ENCODE measurements at regions not wholly inside any gene's neighbourhood (a gene's known extent, or its start where the extent isn't known, plus 50 kb on each side); places are given as distances from the start of the nearest gene placed in this dataset.

DNA sequence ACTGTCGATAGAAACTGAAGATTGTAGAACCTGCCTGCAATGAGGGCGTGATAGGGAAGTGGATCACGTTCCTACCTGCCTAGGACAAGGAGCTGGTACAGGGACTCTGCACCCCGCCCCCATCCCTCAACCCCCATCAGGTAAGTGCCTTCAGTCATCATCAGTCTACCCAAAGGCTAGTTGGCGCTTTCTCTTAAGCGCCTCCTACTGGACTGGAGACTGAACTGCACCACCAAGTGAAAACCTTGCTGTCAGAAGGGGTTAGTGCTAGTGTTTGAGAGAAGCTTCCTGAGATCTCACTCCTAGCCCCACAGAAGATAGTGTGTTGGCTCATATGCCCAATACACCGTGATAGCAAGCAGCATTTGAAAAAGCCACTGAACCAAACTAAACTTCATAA, 706.5 kb upstream of the MAN1A1 start:
- Histone ChIP-seq H2BK120ac (ENCODE audit: low read depth, low read length) (no peak overlapping the region), H3K9ac (ENCODE audit: low read depth, low read length) (no peak overlapping the region), H3K36me3 (ENCODE audit: control insufficient read depth, insufficient read depth, low read length) (no peaks in the 10 kb centered on the region), H3K9me1 (ENCODE audit: insufficient read depth, low read length) (no peaks in the 10 kb centered on the region), H3K14ac (replicated peaks; ENCODE audit: low read depth, low read length) (no peak overlapping the region), H3K4ac (ENCODE audit: low read depth, low read length) (no peak overlapping the region), H3K56ac (ENCODE audit: extremely low read depth, insufficient read depth, low read length) (no peak overlapping the region), H4K8ac (ENCODE audit: low read depth in 2 of 2, low read length in 2 of 2) (no peak overlapping the region), H3K9me3 (ENCODE audit: control insufficient read depth, insufficient read depth, low read length) (peaks cover 8% of the 10 kb centered on the region; the same call in 1 of the 2 replicates), H4K91ac (ENCODE audit: insufficient read depth, low read depth, low read length) (no peak overlapping the region), H3K79me1 (ENCODE audit: low read depth in 1 of 2, low read length in 2 of 2) (no peaks in the 10 kb centered on the region), H3K4me3 (ENCODE audit: insufficient read depth, low read depth, low read length) (no peak overlapping the region), H2AK5ac (ENCODE audit: low read depth, low read length) (no peak overlapping the region), H3K4me2 (ENCODE audit: low read depth, low read length) (no peak overlapping the region), H3K23ac (ENCODE audit: low read depth, low read length) (no peak overlapping the region), H2BK20ac (ENCODE audit: low read depth, low read length) (no peak overlapping the region), H3K27me3 (ENCODE audit: control insufficient read depth, insufficient read depth, low read length) (no peaks in the 10 kb centered on the region), H3K18ac (ENCODE audit: low read depth, low read length) (no peak overlapping the region), H2BK5ac (ENCODE audit: low read depth, low read length, poor library complexity, severe bottlenecking) (no peak overlapping the region), H3K27ac (ENCODE audit: insufficient read depth, low read length) (no peak overlapping the region), H4K5ac (ENCODE audit: low read depth, low read length) (no peak overlapping the region), H3K4me1 (ENCODE audit: control insufficient read depth, insufficient read depth, low read length) (no peaks in the 10 kb centered on the region), H2AFZ (replicated peaks; ENCODE audit: low read length, poor library complexity) (no peak overlapping the region), H4K20me1 (ENCODE audit: insufficient read depth, low read length) (no peaks in the 10 kb centered on the region; the same call in 1 of the 2 replicates), H2BK15ac (ENCODE audit: low read depth, low read length) (no peak overlapping the region), H2AK9ac (replicated peaks; ENCODE audit: low read depth, low read length, poor library complexity) (no peak overlapping the region)
- ChIA-PET CTCF (no interaction called here), POLR2A (ENCODE audit: unreplicated experiment) (no interaction called here)
- DNase-seq (no peak), ATAC-seq (ENCODE audit: low read depth) (no peak)
- in situ Hi-C loops (cut with MboI; ENCODE audit: low sequenced_read_pairs) (no loop called here), dilution Hi-C loops (cut with HindIII; ENCODE audit: low sequenced_read_pairs, unreplicated experiment) (no loop called here), intact Hi-C loops (cut with micrococcal nuclease) (no loop called here)
- BruUV-seq (replicated peaks): no TSS peak
- no CpG with 5 or more reads among the region's 7 CpGs for WGBS, 2 experiments (ENCODE audit: extremely low coverage in 2 of 2, insufficient read length in 1 of 2)
- TF ChIP-seq CHD1 (IDR thresholded peaks at IDR 0.05; ENCODE audit: low read depth, low read length) (no peak), RFX5 (IDR thresholded peaks at IDR 0.05; ENCODE audit: low read depth, low read length) (no peak), NFE2L2 (IDR thresholded peaks at IDR 0.05; ENCODE audit: low read depth, low read length) (no peak), CEBPB (IDR thresholded peaks at IDR 0.05; ENCODE audit: low read depth, low read length) (no peak), USF2 (IDR thresholded peaks at IDR 0.05; ENCODE audit: low read depth, low read length) (no peak), MXI1 (IDR thresholded peaks at IDR 0.05; ENCODE audit: borderline replicate concordance, low read depth, low read length) (no peak), RCOR1 (IDR thresholded peaks at IDR 0.05; ENCODE audit: insufficient replicate concordance, low read length) (no peak), POLR2A (IDR thresholded peaks at IDR 0.05; ENCODE audit: low read depth, low read length) (no peak), MAFK (IDR thresholded peaks at IDR 0.05; ENCODE audit: low read depth, low read length) (no peak), SMC3 (IDR thresholded peaks at IDR 0.05; ENCODE audit: low read depth, low read length) (no peak), BHLHE40 (IDR thresholded peaks at IDR 0.05; ENCODE audit: low read depth, low read length) (no peak), FOS (IDR thresholded peaks at IDR 0.05; ENCODE audit: low read depth, low read length) (no peak), ELK1 (IDR thresholded peaks at IDR 0.05; ENCODE audit: borderline replicate concordance, low read depth, low read length) (no peak), MAZ (IDR thresholded peaks at IDR 0.05; ENCODE audit: borderline replicate concordance, low read depth, low read length) (no peak), CTCF (conservative IDR thresholded peaks at IDR 0.05; ENCODE audit: low read depth, low read length) (no peak), RAD21 (IDR thresholded peaks at IDR 0.05; ENCODE audit: low read length) (no peak)

Measured in IMR-90 (cell line).